ENCODE measurements at regions not wholly inside any gene's neighbourhood (a gene's known extent, or its start where the extent isn't known, plus 50 kb on each side); places are given as distances from the start of the nearest gene placed in this dataset.
"Not testable (repeated sequence)": the region's sequence is repeated elsewhere in the genome, so short reads cannot be mapped to it uniquely, and the experiment has no call there.

DNA sequence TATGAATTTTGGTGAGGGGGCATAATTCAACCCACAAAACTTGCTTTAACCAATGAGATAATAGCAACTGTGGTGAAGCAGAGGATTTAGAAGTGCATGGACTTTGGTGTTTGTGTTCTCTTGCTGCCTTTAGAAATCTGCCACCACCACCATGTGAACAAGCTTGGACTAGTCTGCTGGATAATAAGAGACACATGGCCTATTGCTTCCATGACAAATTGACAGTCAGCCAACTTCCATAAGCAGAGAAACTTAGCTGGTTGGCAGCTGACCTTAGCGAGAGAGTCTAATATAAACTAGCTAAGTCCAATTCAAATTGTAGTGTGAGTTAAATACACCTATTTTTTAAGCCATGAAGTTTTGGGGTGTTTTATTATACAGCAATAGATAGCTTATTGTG is 482.1 kb upstream of the ANO5 start:
- no peaks in the 10 kb centered on the region for H3K4me1 ChIP-seq
- intact Hi-C loops (cut with DNase I) = no loop called here
- no peak overlapping the region for H3K4me3 ChIP-seq
- no peak overlapping the region for H3K27ac ChIP-seq
- TF ChIP-seq, protein P1, sequence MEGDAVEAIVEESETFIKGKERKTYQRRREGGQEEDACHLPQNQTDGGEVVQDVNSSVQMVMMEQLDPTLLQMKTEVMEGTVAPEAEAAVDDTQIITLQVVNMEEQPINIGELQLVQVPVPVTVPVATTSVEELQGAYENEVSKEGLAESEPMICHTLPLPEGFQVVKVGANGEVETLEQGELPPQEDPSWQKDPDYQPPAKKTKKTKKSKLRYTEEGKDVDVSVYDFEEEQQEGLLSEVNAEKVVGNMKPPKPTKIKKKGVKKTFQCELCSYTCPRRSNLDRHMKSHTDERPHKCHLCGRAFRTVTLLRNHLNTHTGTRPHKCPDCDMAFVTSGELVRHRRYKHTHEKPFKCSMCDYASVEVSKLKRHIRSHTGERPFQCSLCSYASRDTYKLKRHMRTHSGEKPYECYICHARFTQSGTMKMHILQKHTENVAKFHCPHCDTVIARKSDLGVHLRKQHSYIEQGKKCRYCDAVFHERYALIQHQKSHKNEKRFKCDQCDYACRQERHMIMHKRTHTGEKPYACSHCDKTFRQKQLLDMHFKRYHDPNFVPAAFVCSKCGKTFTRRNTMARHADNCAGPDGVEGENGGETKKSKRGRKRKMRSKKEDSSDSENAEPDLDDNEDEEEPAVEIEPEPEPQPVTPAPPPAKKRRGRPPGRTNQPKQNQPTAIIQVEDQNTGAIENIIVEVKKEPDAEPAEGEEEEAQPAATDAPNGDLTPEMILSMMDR (IDR thresholded peaks at IDR 0.05) = no peak
- peaks cover 0 to 4% (median 0%) of the 10 kb centered on the region in 11 donors for H3K9me3 ChIP-seq
- DNase-seq (no peak), ATAC-seq (no peak)
- H3K36me3 ChIP-seq = no peaks in the 10 kb centered on the region
- 55 to 68% methylated on average over 1 of the region's 1 CpG for WGBS, 2 donors
- H3K27me3 ChIP-seq = no peaks in the 10 kb centered on the region

DNA sequence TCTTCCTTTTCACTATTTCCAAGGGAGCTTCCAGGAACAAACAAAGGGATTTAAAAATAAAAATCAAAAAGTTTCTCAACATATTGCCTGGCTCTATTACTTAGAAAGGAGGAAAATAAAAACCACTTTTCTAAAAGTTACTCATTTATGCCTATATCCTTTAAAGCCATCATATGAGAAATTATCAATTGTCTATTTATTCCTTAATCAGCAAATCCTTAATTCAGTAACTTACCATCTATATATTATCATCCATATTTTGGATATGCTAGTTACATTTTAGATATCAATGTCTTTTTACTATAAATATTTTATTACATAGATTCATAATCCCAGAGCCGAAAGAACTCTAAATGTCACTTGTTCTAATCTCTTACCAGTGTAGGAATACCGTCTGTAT is 481.5 kb upstream of the ANO5 start:
- no peak for ATAC-seq

DNA sequence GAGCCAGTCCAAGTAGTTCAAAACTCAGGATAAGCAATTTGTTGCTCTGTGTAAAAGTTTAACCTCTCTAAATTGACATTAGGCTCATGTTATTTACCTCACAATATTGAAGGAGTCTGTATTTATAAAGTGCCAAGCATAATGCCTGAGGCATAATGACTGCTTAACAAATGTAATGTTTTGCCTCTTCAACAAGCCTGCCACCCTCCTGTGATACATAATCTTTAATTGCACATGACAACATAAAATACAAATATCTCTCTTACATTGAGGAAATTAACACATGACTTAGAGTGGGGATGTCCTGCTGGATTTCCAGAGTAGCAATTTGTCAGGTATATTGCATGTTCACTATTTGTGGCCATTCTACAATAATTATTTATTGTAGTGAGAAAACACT is 469.2 kb upstream of the ANO5 start:
- no peaks in the 10 kb centered on the region for H3K4me1 ChIP-seq
- intact Hi-C loops (cut with DNase I) = no loop called here
- peaks cover 0 to 15% (median 2%) of the 10 kb centered on the region in 11 donors for H3K9me3 ChIP-seq
- no peaks in the 10 kb centered on the region for H3K36me3 ChIP-seq
- no peak overlapping the region for H3K4me3 ChIP-seq
- TF ChIP-seq, protein P1 (IDR thresholded peaks at IDR 0.05) = no peak
- DNase-seq (no peak), ATAC-seq (no peak)
- H3K27ac ChIP-seq = no peak overlapping the region
- no peaks in the 10 kb centered on the region for H3K27me3 ChIP-seq

More for the DNA sequence above, 481.5 kb upstream of the ANO5 start:
- intact Hi-C loops (cut with DNase I) = no loop called here
- H3K36me3 ChIP-seq = no peaks in the 10 kb centered on the region
- 63 to 65% methylated on average over 2 of the region's 2 CpGs for WGBS, 2 donors
- H3K4me1 ChIP-seq = no peaks in the 10 kb centered on the region
- DNase-seq = no peak
- peaks cover 0 to 9% (median 0%) of the 10 kb centered on the region in 11 donors for H3K9me3 ChIP-seq
- H3K27me3 ChIP-seq = no peaks in the 10 kb centered on the region
- no peak overlapping the region for H3K27ac ChIP-seq
- no peak overlapping the region for H3K4me3 ChIP-seq
- TF ChIP-seq, protein P1 (IDR thresholded peaks at IDR 0.05) = no peak

DNA sequence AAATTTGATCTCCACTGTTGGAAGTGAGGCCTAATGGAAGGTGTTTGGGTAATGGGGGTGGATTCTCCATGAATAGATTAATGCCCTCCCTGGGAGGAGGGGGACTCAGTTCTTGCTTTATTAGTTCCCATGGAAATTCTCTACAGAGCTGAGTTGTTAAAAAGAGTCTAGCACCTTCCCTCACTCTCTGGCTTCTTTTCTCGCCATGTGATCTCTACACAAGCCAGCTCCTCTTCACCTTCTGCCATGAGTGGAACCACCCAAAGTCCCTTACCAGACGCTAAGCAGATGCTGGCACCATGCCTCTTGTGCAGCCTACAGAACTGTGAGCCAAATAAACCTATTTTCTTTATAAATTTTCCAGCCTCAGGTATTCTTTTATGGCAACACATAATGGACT is 465.8 kb upstream of the ANO5 start:
- ATAC-seq (no peak), DNase-seq (no peak)
- Histone ChIP-seq H3K27me3 (no peaks in the 10 kb centered on the region), H3K36me3 (no peaks in the 10 kb centered on the region), H3K4me3 (no peak overlapping the region), H3K27ac (no peak overlapping the region), H3K9me3 (peaks cover 0 to 35% (median 12%) of the 10 kb centered on the region in 11 donors), H3K4me1 (no peaks in the 10 kb centered on the region)
- WGBS, 2 donors = 61 to 73% methylated on average over 2 of the region's 2 CpGs
- TF ChIP-seq, protein P1 (IDR thresholded peaks at IDR 0.05) = no peak
- intact Hi-C loops (cut with DNase I) = no loop called here

DNA sequence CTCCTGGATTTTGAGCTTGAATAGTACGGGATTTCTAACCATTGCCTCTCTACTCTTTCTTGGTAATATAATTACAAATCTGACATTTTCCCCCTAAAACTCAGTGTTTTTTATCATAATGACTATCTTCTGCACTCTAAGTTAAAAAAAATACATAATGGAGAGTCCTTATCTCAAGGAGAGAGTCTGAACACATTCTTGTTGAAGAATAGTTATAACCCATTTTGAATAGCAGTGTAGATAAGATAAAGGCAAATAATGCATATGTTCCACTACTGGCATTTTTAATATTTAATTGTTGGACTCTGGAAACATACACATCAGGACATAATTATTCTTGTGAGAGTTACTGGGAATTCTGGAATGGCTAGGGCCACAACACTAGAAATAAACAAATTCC is 456.5 kb upstream of the ANO5 start:
- intact Hi-C loops (cut with DNase I) = no loop called here
- no peaks in the 10 kb centered on the region for H3K27me3 ChIP-seq

DNA sequence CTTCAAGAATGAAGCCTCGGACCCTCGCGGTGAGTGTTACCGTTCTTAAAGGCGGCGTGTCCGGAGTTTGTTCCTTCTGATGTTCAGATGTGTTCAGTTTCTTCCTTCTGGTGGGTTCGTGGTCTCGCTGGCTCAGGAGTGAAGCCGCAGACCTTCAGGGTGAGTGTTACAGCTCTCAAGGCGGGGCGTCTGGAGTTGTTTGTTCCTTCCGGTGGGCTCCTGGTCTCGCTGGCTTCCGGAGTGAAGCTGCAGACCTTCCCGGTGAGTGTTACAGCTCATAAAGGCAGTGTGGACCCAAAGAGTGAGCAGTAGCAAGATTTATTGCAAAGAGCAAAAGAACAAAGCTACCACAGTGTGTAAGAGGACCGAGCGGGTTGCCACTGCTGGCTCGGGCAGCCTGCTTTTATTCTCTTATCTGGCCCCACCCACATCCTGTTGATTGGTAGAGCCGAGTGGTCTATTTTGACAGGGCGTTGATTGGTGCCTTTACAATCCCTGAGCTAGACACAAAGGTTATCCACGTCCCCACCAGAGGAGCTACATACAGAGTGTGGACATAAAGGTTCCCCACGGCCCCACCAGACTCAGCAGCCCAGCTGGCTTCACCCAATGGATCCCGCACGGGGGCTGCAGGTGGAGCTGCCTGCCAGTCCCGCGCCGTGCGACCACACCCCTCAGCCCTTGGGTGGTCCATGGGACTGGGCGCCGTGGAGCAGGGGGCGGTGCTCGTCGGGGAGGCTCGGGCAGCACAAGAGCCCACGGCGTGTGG is 440.2 kb upstream of the ANO5 start:
- ATAC-seq; H3K36me3 ChIP-seq; H3K27me3 ChIP-seq; DNase-seq; H3K4me1 ChIP-seq; H3K4me3 ChIP-seq; intact Hi-C loops (cut with DNase I); H3K27ac ChIP-seq: not testable (repeated sequence)
- WGBS, 2 donors = 83 to 86% methylated on average over 37 of the region's 37 CpGs
- H3K9me3 ChIP-seq = peaks cover 0 to 11% (median 0%) of the 10 kb centered on the region in 11 donors

More for the DNA sequence above, 456.5 kb upstream of the ANO5 start:
- DNase-seq (no peak), ATAC-seq (no peak)
- H3K4me1 ChIP-seq = no peaks in the 10 kb centered on the region
- H3K9me3 ChIP-seq = peaks cover 0 to 18% (median 0%) of the 10 kb centered on the region in 11 donors
- TF ChIP-seq, protein P1 (IDR thresholded peaks at IDR 0.05) = no peak
- no peaks in the 10 kb centered on the region for H3K36me3 ChIP-seq
- H3K27ac ChIP-seq = no peak overlapping the region
- H3K4me3 ChIP-seq = no peak overlapping the region
- 75 to 79% methylated on average over 1 of the region's 1 CpG for WGBS, 2 donors
